B cell (primary cell): ENCODE measurements at regions not wholly inside any gene's neighbourhood (a gene's known extent, or its start where the extent isn't known, plus 50 kb on each side); places are given as distances from the start of the nearest gene placed in this dataset.

Experiments used
- ATAC-seq: fragments of 200-7000 bp; cut with Tn5 transposase; one replicate; pipeline ENCODE4 v1.10.0; 2021; ENCODE audit warnings: low read depth, mild to moderate bottlenecking, moderate number of reproducible peaks, moderate library complexity
- CTCF ChIA-PET: fragments of 350-600 bp; sonication (Branson Sonifier 250); formaldehyde crosslinking; loops from one replicate; lab custom pipeline; 2021; ENCODE audit warnings: antibody characterized with exemption, inconsistent platforms; lab: Charles Lee
- POLR2A ChIA-PET: fragments of 350-600 bp; sonication (Branson Sonifier 250); formaldehyde crosslinking; loops from one replicate; lab custom pipeline; 2021; ENCODE audit warnings: antibody characterized with exemption; lab: Charles Lee
- DNase-seq: peaks from one replicate; pipeline ENCODE4 v3.0.0; 2013
- H2AFZ ChIP-seq: 2 replicates; pipeline ENCODE4 v1.6.1; 2012; ENCODE audit warnings: mild to moderate bottlenecking, low read depth, low read length; ENCODE audit not compliant: insufficient read depth, poor library complexity, severe bottlenecking
- H3K27ac ChIP-seq, 2 donors: 1 replicate in 1 of 2; 2 replicates in 1 of 2; pipeline ENCODE4 v1.5.1; 2012 to 2013; ENCODE audit warnings: low read length in 2 of 2, mild to moderate bottlenecking in 2 of 2, moderate library complexity in 1 of 2
- H3K27me3 ChIP-seq, 4 experiments: fragments of 200-600 bp in 1 of 4; sonication (generic) in 1 of 4; replicated peaks in 1 of 4; 1 replicate in 2 of 4; 2 replicates in 2 of 4; pipeline versions ENCODE4 v1.6.1 to v1.7.0; 2013 to 2016; ENCODE audit warnings: low read length in 3 of 4, mild to moderate bottlenecking in 2 of 4, mixed read lengths in 1 of 4, moderate library complexity in 1 of 4; ENCODE audit not compliant: insufficient read depth in 4 of 4, control insufficient read depth in 3 of 4; ENCODE audit errors: control extremely low read depth in 1 of 4
- H3K36me3 ChIP-seq, 2 experiments: replicated peaks in 1 of 2; 1 replicate in 1 of 2; 2 replicates in 1 of 2; pipeline versions ENCODE4 v1.6.1 to v1.7.1; 2013; ENCODE audit warnings: low read length in 1 of 2; ENCODE audit not compliant: insufficient read depth in 2 of 2, control insufficient read depth in 1 of 2; ENCODE audit errors: control extremely low read depth in 1 of 2, extremely low read depth in 1 of 2
- H3K4me1 ChIP-seq, 2 donors: fragments of 200-600 bp in 1 of 2; sonication (generic) in 1 of 2; 1 replicate in 1 of 2; 2 replicates in 1 of 2; pipeline versions ENCODE4 v1.5.1 to v1.6.1; 2013 to 2017; ENCODE audit warnings: low read length in 2 of 2; ENCODE audit not compliant: control insufficient read depth in 2 of 2, insufficient read depth in 2 of 2
- H3K4me2 ChIP-seq: replicated peaks from 2 replicates; pipeline ENCODE3; 2012; ENCODE audit warnings: mild to moderate bottlenecking, low read depth, low read length; ENCODE audit not compliant: poor library complexity, severe bottlenecking
- H3K4me3 ChIP-seq, 5 experiments: fragments of 200-600 bp in 1 of 5; sonication (generic) in 1 of 5; 1 replicate in 3 of 5; 2 replicates in 2 of 5; pipeline versions ENCODE4 v1.5.1 to v1.7.0; 2011 to 2016; ENCODE audit warnings: low read length in 4 of 5, mild to moderate bottlenecking in 4 of 5, low read depth in 2 of 5, control low read depth in 1 of 5, moderate library complexity in 1 of 5; ENCODE audit not compliant: insufficient read depth in 1 of 5; ENCODE audit errors: control extremely low read depth in 1 of 5, extremely low read depth in 1 of 5
- H3K79me2 ChIP-seq: fragments of 200-600 bp; sonication (generic); one replicate; pipeline ENCODE4 v1.6.0; 2016; ENCODE audit warnings: low read length; ENCODE audit not compliant: control insufficient read depth, insufficient read depth
- H3K9ac ChIP-seq: fragments of 200-600 bp; sonication (generic); 2 replicates; pipeline ENCODE4 v1.6.1; 2017; ENCODE audit warnings: mild to moderate bottlenecking, low read length, moderate library complexity
- H3K9me3 ChIP-seq, 3 donors: one replicate each; pipeline versions ENCODE4 v1.6.1 to v1.7.1; 2013; ENCODE audit warnings: low read length in 2 of 3; ENCODE audit not compliant: control insufficient read depth in 2 of 3, insufficient read depth in 1 of 3; ENCODE audit errors: control extremely low read depth in 1 of 3
- H4K20me1 ChIP-seq: 2 replicates; pipeline ENCODE4 v1.6.0; 2012; ENCODE audit warnings: mild to moderate bottlenecking, low read length; ENCODE audit not compliant: insufficient read depth, control insufficient read depth, poor library complexity, severe bottlenecking
- H3K27ac Mint-ChIP-seq: one replicate; pipeline ENCODE4 v1.8.0; 2021; ENCODE audit warnings: mixed read lengths
- H3K27me3 Mint-ChIP-seq: one replicate; pipeline ENCODE4 v1.8.0; 2021; ENCODE audit warnings: mixed read lengths
- H3K4me1 Mint-ChIP-seq: one replicate; pipeline ENCODE4 v1.8.0; 2021; ENCODE audit warnings: mixed read lengths
- H3K4me3 Mint-ChIP-seq: one replicate; pipeline ENCODE4 v1.8.0; 2021; ENCODE audit warnings: mixed read lengths
- H3K9me3 Mint-ChIP-seq: one replicate; pipeline ENCODE4 v1.8.0; 2022; ENCODE audit warnings: mixed read lengths; ENCODE audit not compliant: insufficient read depth
- EZH2 ChIP-seq: IDR thresholded peaks from 2 replicates; pipeline ENCODE4 v1.6.1; 2012; ENCODE audit warnings: borderline replicate concordance, low read depth, mild to moderate bottlenecking, moderate library complexity, low read length; ENCODE audit not compliant: insufficient read depth, poor library complexity, severe bottlenecking
- WGBS: methylation state at CpG from one replicate; pipeline ENCODE4 v1.1.5; 2013; ENCODE audit warnings: missing lambda C conversion rate; ENCODE audit not compliant: insufficient coverage; 5-methylcytosine and 5-hydroxymethylcytosine counted together
- intact Hi-C: fragments of 100-400 bp; cut with micrococcal nuclease; formaldehyde crosslinking; loops from one replicate; pipeline ENCODE4 v1.10.0; 2022
- TF ChIP-seq, protein P1 (sequence below): fragments of 200-600 bp; IDR thresholded peaks from one replicate; pipeline ENCODE4 v1.8.0; 2022; ENCODE audit warnings: antibody characterized with exemption, mild to moderate bottlenecking

DNA sequence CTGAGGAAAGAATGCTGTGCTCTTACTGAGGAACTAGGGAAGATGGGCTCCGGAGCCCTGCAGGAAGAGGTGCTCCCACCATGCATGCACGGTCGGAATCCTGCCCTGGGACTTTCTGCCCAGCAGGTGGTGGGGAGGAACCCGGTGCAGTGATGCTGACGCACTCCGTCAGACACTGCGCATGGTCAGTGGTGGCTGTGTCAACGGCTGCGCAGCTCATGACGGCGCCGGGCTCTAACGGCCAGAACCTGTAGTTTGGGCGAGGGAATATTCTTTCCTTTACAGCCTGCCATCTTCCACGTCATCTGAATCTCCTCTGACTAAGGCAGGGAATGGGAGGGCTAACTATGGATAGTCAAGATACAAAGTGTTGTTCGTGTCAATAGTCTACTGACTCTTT is 189.2 kb upstream of the MGMT start:
- no peaks in the 10 kb centered on the region for H3K79me2 ChIP-seq
- no peak overlapping the region for H3K4me3 Mint-ChIP-seq
- H3K36me3 ChIP-seq: no peaks in the 10 kb centered on the region
- H3K27ac Mint-ChIP-seq: no peak overlapping the region
- POLR2A ChIA-PET: no interaction called here
- intact Hi-C loops: no loop called here
- H3K4me1 Mint-ChIP-seq: no peaks in the 10 kb centered on the region
- ATAC-seq: no peak
- H3K27me3 Mint-ChIP-seq: peaks cover 19% of the 10 kb centered on the region
- H3K27me3 ChIP-seq: no peaks in the 10 kb centered on the region
- over 99% methylated on average over 13 of the region's 16 CpGs for WGBS
- H3K4me1 ChIP-seq: no peaks in the 10 kb centered on the region
- CTCF ChIA-PET: no interaction called here
- peaks cover 3% of the 10 kb centered on the region for H3K9me3 Mint-ChIP-seq
- H3K9ac ChIP-seq: no peak overlapping the region
- H4K20me1 ChIP-seq: no peaks in the 10 kb centered on the region
- no peak for DNase-seq
- H3K4me2 ChIP-seq: no peak overlapping the region
- no peak overlapping the region for H3K27ac ChIP-seq
- no peak for TF ChIP-seq EZH2
- TF ChIP-seq, protein P1, sequence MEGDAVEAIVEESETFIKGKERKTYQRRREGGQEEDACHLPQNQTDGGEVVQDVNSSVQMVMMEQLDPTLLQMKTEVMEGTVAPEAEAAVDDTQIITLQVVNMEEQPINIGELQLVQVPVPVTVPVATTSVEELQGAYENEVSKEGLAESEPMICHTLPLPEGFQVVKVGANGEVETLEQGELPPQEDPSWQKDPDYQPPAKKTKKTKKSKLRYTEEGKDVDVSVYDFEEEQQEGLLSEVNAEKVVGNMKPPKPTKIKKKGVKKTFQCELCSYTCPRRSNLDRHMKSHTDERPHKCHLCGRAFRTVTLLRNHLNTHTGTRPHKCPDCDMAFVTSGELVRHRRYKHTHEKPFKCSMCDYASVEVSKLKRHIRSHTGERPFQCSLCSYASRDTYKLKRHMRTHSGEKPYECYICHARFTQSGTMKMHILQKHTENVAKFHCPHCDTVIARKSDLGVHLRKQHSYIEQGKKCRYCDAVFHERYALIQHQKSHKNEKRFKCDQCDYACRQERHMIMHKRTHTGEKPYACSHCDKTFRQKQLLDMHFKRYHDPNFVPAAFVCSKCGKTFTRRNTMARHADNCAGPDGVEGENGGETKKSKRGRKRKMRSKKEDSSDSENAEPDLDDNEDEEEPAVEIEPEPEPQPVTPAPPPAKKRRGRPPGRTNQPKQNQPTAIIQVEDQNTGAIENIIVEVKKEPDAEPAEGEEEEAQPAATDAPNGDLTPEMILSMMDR: no peak
- no peak overlapping the region for H2AFZ ChIP-seq
- no peaks in the 10 kb centered on the region for H3K9me3 ChIP-seq
- H3K4me3 ChIP-seq: no peak overlapping the region

DNA sequence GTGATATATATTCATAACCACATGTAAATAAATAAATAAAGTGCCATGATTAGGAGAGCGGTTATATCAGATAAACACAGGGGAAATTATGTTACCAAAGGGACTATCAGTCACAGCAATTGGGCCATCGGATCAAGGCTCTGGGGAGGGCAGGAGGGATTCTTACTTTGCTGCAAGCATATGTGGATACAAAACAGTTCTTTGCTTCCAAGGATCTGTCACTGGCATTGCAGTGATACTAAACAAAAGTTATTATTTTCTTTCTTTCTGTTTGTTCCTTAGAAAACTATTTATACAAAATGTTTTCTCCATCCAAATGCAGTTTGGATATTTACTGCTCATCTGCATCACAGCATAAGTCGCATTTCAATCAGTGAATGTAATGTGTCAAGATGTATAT is 188.4 kb upstream of the MGMT start:
- ChIA-PET CTCF (no interaction called here), POLR2A (no interaction called here)
- H3K4me1 ChIP-seq: no peaks in the 10 kb centered on the region
- H3K9ac ChIP-seq: no peak overlapping the region
- H3K27ac ChIP-seq: no peak overlapping the region
- Mint-ChIP-seq H3K4me3 (no peak overlapping the region), H3K27me3 (peaks cover 19% of the 10 kb centered on the region), H3K27ac (no peak overlapping the region), H3K9me3 (peaks cover 3% of the 10 kb centered on the region), H3K4me1 (no peaks in the 10 kb centered on the region)
- no peaks in the 10 kb centered on the region for H3K27me3 ChIP-seq
- no peak for TF ChIP-seq EZH2
- TF ChIP-seq, protein P1: no peak
- no peaks in the 10 kb centered on the region for H3K79me2 ChIP-seq
- WGBS: 100% methylated on average over 2 of the region's 3 CpGs
- no peak overlapping the region for H3K4me2 ChIP-seq
- H3K4me3 ChIP-seq: no peak overlapping the region
- no peaks in the 10 kb centered on the region for H3K9me3 ChIP-seq
- H4K20me1 ChIP-seq: no peaks in the 10 kb centered on the region
- no peak overlapping the region for H2AFZ ChIP-seq
- DNase-seq (no peak), ATAC-seq (no peak)
- no peaks in the 10 kb centered on the region for H3K36me3 ChIP-seq
- intact Hi-C loops: no loop called here
